Type B pancreatic cell (in vitro differentiated cells): ENCODE measurements at regions not wholly inside any gene's neighbourhood (a gene's known extent, or its start where the extent isn't known, plus 50 kb on each side); places are given as distances from the start of the nearest gene placed in this dataset.
A peak's percentile ranks its signal among the peaks of the same experiment; 100 is the strongest.

ENCODE experiments used
- DNase-seq: peaks from one replicate; pipeline ENCODE4 v3.0.0; 2021; ENCODE audit warnings: mixed read lengths; ENCODE audit not compliant: unreplicated experiment; ENCODE audit errors: extremely low spot score
- H3K27ac Mint-ChIP-seq: 2 replicates; pipeline ENCODE4 v1.8.0; 2021; ENCODE audit warnings: mild to moderate bottlenecking, mixed read lengths
- H3K27me3 Mint-ChIP-seq: 2 replicates; pipeline ENCODE4 v1.8.0; 2021; ENCODE audit warnings: mixed read lengths
- H3K36me3 Mint-ChIP-seq: 2 replicates; pipeline ENCODE4 v1.8.0; 2021; ENCODE audit warnings: mixed read lengths
- H3K4me1 Mint-ChIP-seq: one replicate; pipeline ENCODE4 v1.8.0; 2021; ENCODE audit warnings: mixed read lengths; ENCODE audit not compliant: unreplicated experiment
- H3K4me3 Mint-ChIP-seq: 2 replicates; pipeline ENCODE4 v1.8.0; 2021; ENCODE audit warnings: mild to moderate bottlenecking, mixed read lengths
- H3K9me3 Mint-ChIP-seq: 2 replicates; pipeline ENCODE4 v1.8.0; 2021; ENCODE audit warnings: mixed read lengths
- CTCF ChIP-seq: fragments of 200-600 bp; sonication (generic); conservative IDR thresholded peaks from 2 replicates; pipeline ENCODE4 v1.5.0; 2021; ENCODE audit warnings: antibody characterized with exemption, mild to moderate bottlenecking

- no peak overlapping the region for H3K27ac Mint-ChIP-seq
- H3K36me3 Mint-ChIP-seq: no peaks in the 10 kb centered on the region
- H3K4me3 Mint-ChIP-seq: no peak overlapping the region
- H3K4me1 Mint-ChIP-seq: peaks cover 3% of the 10 kb centered on the region
- H3K27me3 Mint-ChIP-seq: peaks cover 11% of the 10 kb centered on the region
- peak; percentile 68 for TF ChIP-seq CTCF
- H3K9me3 Mint-ChIP-seq: no peaks in the 10 kb centered on the region
- no peak for DNase-seq
These were observed 240.7 kb downstream of the SHOX2 start for GRCh38 chr3:157865352-157866000.

GRCh38 chr3:157861076-157861765 lies 245.0 kb downstream of the SHOX2 start:
- H3K4me3 Mint-ChIP-seq: no peak overlapping the region
- no peak overlapping the region for H3K27ac Mint-ChIP-seq
- H3K4me1 Mint-ChIP-seq: peaks cover 22% of the 10 kb centered on the region
- TF ChIP-seq CTCF: no peak
- H3K27me3 Mint-ChIP-seq: peaks cover 23% of the 10 kb centered on the region
- no peaks in the 10 kb centered on the region for H3K9me3 Mint-ChIP-seq
- no peak for DNase-seq
- H3K36me3 Mint-ChIP-seq: no peaks in the 10 kb centered on the region

GRCh38 chr3:157859541-157859940 lies 246.7 kb downstream of the SHOX2 start:
- Mint-ChIP-seq H3K27ac (no peak overlapping the region), H3K4me1 (peaks cover 27% of the 10 kb centered on the region), H3K36me3 (no peaks in the 10 kb centered on the region), H3K4me3 (no peak overlapping the region), H3K9me3 (no peaks in the 10 kb centered on the region), H3K27me3 (peaks cover 23% of the 10 kb centered on the region)
- DNase-seq: no peak
- TF ChIP-seq CTCF: no peak

- Mint-ChIP-seq H3K4me3 (no peak overlapping the region), H3K9me3 (no peaks in the 10 kb centered on the region), H3K27ac (no peak overlapping the region)
These were observed 247.4 kb downstream of the SHOX2 start for GRCh38 chr3:157858821-157859220.

GRCh38 chr3:157857440-157857839 lies 248.8 kb downstream of the SHOX2 start:
- H3K4me1 Mint-ChIP-seq: peaks cover 27% of the 10 kb centered on the region
- no peaks in the 10 kb centered on the region for H3K9me3 Mint-ChIP-seq
- no peak overlapping the region for H3K27ac Mint-ChIP-seq
- H3K27me3 Mint-ChIP-seq: peaks cover 14% of the 10 kb centered on the region
- TF ChIP-seq CTCF: no peak
- H3K4me3 Mint-ChIP-seq: peak overlapping the region; percentile 9
- DNase-seq: no peak
- no peaks in the 10 kb centered on the region for H3K36me3 Mint-ChIP-seq

More at GRCh38 chr3:157858821-157859220, 247.4 kb downstream of the SHOX2 start:
- TF ChIP-seq CTCF: no peak
- Mint-ChIP-seq H3K36me3 (no peaks in the 10 kb centered on the region), H3K27me3 (peaks cover 23% of the 10 kb centered on the region), H3K4me1 (peaks cover 27% of the 10 kb centered on the region)
- DNase-seq: no peak
